Right atrium auricular region (tissue), 2 donors: ENCODE measurements at regions not wholly inside any gene's neighbourhood (a gene's known extent, or its start where the extent isn't known, plus 50 kb on each side); places are given as distances from the start of the nearest gene placed in this dataset.

Experiments used
- DNase-seq: peaks from one replicate; pipeline ENCODE4 v3.0.0-alpha.2; 2019; ENCODE audit warnings: low spot score
- H3K27ac ChIP-seq, 2 donors: fragments of 200-600 bp; sonication (generic); 1 replicate in 1 of 2; 2 replicates in 1 of 2; pipeline ENCODE4 v1.5.1; 2016 to 2019
- H3K27me3 ChIP-seq, 2 donors: fragments of 200-600 bp; sonication (generic); one replicate each; pipeline versions ENCODE4 v1.5.1 to v1.6.0; 2017 to 2019
- H3K36me3 ChIP-seq: fragments of 200-600 bp; sonication (generic); one replicate; pipeline ENCODE4 v1.5.1; 2016
- H3K4me1 ChIP-seq, 2 donors: fragments of 200-600 bp; sonication (generic); one replicate each; pipeline versions ENCODE4 v1.5.1 to v1.6.0; 2017 to 2019
- H3K4me3 ChIP-seq, 2 donors: fragments of 200-600 bp; sonication (generic); 1 replicate in 1 of 2; 2 replicates in 1 of 2; pipeline ENCODE4 v1.5.1; 2017 to 2019; ENCODE audit warnings: mild to moderate bottlenecking in 1 of 2, moderate library complexity in 1 of 2
- H3K9me3 ChIP-seq, 2 donors: fragments of 200-600 bp; sonication (generic); one replicate each; pipeline ENCODE4 v1.5.1; 2019
- TF ChIP-seq, protein P1 (sequence below), 2 donors: fragments of 200-600 bp; sonication (generic); IDR thresholded peaks; one replicate each; pipeline ENCODE4 v1.5.1; 2019; ENCODE audit warnings: antibody characterized with exemption in 2 of 2

DNA sequence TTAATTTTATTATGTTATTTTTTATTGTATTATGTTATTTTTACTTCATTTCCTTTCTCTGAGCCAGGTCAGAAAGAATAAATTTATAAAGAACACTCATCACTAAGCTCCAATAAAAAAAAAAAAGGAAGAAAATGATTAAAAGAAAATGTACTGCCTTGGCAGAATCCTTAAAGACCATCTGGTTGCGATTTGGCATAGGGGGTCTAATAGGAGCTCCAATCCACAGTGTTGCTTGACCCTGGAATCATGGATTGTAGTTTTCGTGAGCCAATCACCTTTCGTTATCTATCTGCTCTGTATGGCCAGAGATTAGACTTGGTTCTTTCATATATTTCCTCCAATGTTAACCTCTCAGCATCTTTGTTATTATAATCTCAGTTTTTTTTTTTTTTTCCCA lies 421.8 kb upstream of the MCTP2 start:
- Histone ChIP-seq H3K4me3 (no peak overlapping the region), H3K36me3 (no peaks in the 10 kb centered on the region)

DNA sequence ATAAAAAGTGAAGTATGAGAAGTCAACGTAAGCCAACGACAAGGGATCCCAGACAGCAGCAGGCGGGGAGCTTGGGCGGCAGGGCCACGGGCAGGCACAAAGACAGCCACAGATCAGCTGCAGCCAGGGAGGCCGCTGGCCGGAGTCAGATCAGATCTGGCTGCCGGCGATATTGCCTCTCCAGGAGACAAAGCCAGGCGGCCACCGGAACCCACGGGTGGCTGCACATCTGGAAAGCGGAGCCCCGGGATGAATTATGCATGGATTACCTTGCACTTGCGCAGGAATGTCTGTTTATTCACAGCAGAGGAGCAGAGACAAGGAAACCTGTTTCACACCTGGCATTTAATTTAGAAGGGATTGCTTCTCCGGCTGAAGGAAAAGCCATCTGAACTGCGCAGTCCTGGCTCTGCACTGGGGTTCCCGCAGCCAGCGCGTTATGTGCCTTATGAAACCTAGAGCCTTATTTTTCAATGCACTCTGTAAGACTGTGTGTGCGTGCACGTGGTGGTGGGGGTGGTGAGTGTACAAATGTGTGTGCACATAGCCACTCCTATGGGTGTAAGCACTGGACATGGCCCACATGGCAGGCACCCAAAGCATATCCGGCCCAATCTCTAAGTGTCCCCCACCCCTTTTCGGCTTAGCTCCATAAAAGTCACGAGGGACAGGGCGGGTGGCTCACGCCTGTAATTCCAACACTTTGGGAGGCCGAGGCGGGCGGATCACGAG lies 427.8 kb upstream of the MCTP2 start:
- Histone ChIP-seq H3K4me3 (no peak overlapping the region), H3K27me3 (no peaks in the 10 kb centered on the region), H3K9me3 (no peaks in the 10 kb centered on the region), H3K36me3 (no peaks in the 10 kb centered on the region), H3K27ac (no peak overlapping the region), H3K4me1 (no peaks in the 10 kb centered on the region)
- TF ChIP-seq, protein P1, sequence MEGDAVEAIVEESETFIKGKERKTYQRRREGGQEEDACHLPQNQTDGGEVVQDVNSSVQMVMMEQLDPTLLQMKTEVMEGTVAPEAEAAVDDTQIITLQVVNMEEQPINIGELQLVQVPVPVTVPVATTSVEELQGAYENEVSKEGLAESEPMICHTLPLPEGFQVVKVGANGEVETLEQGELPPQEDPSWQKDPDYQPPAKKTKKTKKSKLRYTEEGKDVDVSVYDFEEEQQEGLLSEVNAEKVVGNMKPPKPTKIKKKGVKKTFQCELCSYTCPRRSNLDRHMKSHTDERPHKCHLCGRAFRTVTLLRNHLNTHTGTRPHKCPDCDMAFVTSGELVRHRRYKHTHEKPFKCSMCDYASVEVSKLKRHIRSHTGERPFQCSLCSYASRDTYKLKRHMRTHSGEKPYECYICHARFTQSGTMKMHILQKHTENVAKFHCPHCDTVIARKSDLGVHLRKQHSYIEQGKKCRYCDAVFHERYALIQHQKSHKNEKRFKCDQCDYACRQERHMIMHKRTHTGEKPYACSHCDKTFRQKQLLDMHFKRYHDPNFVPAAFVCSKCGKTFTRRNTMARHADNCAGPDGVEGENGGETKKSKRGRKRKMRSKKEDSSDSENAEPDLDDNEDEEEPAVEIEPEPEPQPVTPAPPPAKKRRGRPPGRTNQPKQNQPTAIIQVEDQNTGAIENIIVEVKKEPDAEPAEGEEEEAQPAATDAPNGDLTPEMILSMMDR (IDR thresholded peaks at IDR 0.05), result no peak
- no peak for DNase-seq

More for the DNA sequence above, 421.8 kb upstream of the MCTP2 start:
- DNase-seq, result no peak
- TF ChIP-seq, protein P1 (IDR thresholded peaks at IDR 0.05), result no peak
- Histone ChIP-seq H3K27me3 (no peaks in the 10 kb centered on the region), H3K27ac (no peak overlapping the region), H3K9me3 (no peaks in the 10 kb centered on the region), H3K4me1 (no peaks in the 10 kb centered on the region)

DNA sequence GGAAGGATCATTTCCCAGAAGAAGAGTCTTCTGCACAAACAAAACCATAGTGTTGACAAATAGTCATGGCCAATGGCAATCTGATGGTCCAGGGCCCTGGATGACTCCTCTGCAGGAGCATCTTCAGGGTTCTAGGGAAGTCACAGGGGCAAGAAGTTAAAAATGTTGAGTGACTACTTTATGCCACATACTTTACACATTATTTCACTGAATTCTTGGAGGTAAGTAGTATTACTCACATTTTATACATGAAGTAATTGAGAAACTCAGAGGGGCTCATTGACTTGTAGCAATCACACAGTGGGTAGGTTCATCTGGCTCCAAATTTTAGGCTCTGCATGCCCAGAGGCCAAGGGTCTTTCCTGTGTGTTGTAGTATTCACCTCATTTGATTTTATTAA lies 430.2 kb upstream of the MCTP2 start:
- DNase-seq, result no peak
- H3K27me3 ChIP-seq, result no peaks in the 10 kb centered on the region
- H3K9me3 ChIP-seq, result no peaks in the 10 kb centered on the region
- no peaks in the 10 kb centered on the region for H3K4me1 ChIP-seq
- H3K27ac ChIP-seq, result no peak overlapping the region
- TF ChIP-seq, protein P1 (IDR thresholded peaks at IDR 0.05), result no peak
- no peaks in the 10 kb centered on the region for H3K36me3 ChIP-seq
- H3K4me3 ChIP-seq, result no peak overlapping the region

DNA sequence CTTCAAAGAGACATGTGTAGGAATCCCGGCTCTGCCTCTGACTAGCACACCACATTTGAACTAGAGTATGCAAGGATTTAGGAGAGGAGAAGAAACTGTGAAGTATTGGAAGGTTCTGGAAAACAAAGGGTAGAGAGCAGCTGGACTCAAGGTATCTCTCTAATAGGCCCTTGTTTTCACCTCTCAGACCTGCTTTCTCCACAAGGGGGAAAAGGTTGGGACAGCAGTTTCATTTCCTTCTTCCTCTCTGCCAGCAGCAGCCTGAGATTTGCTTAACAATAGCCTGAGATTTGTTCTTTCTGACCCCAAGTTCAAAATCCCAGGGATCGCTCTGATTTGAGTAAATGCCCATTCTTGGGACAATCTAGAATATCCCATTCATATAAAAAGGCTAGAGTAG lies 430.6 kb upstream of the MCTP2 start:
- Histone ChIP-seq H3K9me3 (no peaks in the 10 kb centered on the region), H3K27me3 (no peaks in the 10 kb centered on the region), H3K27ac (no peak overlapping the region), H3K4me1 (no peaks in the 10 kb centered on the region), H3K36me3 (no peaks in the 10 kb centered on the region), H3K4me3 (no peak overlapping the region)
- DNase-seq, result no peak
- TF ChIP-seq, protein P1 (IDR thresholded peaks at IDR 0.05), result no peak

DNA sequence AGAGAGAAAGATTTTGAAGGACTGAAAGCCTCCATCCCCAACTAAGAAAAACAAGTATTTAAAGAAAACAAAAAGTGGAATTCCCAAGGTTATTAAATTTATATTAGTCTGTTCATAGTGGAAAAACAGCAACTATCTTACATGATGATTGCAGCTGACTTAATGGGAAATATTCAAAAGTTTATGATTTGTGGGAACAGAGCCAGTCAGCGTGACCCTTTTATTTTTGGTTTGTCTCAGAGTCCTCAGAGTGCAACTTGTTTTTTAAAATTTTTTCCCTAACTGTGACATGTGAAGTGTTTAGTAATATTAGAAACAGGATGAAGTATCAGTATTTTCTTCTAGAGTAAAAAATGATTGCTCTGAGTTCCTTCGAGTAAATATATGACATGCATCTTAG lies 441.9 kb upstream of the MCTP2 start:
- no peaks in the 10 kb centered on the region for H3K4me1 ChIP-seq
- no peak overlapping the region for H3K4me3 ChIP-seq
- TF ChIP-seq, protein P1 (IDR thresholded peaks at IDR 0.05), result no peak
- H3K36me3 ChIP-seq, result no peaks in the 10 kb centered on the region
- H3K9me3 ChIP-seq, result no peaks in the 10 kb centered on the region
- H3K27me3 ChIP-seq, result no peaks in the 10 kb centered on the region
- no peak overlapping the region for H3K27ac ChIP-seq
- no peak for DNase-seq

DNA sequence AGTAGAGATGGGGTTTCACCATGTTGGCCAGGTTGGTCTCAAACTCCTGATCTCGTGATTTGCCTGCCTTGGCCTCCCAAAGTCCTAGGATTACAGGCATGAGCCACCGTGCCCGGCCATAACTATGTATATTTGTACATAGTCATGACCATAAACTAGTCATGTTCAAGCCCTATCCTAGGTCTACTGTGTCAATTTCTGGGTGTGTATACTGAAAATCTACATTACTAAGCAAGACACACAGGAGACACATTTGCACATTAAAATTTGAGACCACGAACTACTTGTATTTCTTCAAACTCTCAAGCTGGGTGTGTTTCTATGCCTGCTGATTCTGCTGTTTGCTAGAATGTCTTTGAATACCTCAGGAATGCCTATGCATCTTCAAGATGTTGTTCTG lies 451.3 kb upstream of the MCTP2 start:
- Histone ChIP-seq H3K36me3 (no peaks in the 10 kb centered on the region), H3K27me3 (no peaks in the 10 kb centered on the region), H3K4me1 (no peaks in the 10 kb centered on the region), H3K9me3 (no peaks in the 10 kb centered on the region), H3K27ac (no peak overlapping the region), H3K4me3 (no peak overlapping the region)
- DNase-seq, result no peak
- TF ChIP-seq, protein P1 (IDR thresholded peaks at IDR 0.05), result no peak
